Stimulated activated CD8-positive, alpha-beta memory T cell treated with anti-CD3 and anti-CD28 coated beads, Interleukin-2, amount 100 ng/mL, for 1 hour (primary cell): ENCODE measurements at regions not wholly inside any gene's neighbourhood (a gene's known extent, or its start where the extent isn't known, plus 50 kb on each side); places are given as distances from the start of the nearest gene placed in this dataset.

Experiments
- DNase-seq, 2 donors: peaks; one replicate each; pipeline ENCODE4 v3.0.0-alpha.2; 2020; ENCODE audit warnings: low read depth in 2 of 2

DNA sequence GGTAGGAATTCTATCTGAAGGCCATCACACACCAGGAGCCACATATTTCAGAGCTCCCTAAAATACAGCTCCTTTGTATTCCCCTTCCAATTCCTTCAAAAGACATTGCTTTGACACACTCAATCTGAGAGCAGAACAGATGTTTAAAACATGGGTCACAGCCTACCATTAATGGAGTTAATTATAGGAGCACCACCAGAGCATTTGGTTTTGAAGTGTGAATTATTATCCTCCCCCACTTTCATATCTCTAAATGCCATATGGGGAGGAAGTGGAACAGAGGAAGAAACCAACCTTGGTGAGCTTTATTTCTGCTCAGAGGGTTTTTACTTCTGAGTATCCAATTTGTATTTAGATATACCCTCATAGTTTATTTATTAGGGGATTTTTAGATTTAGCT lies 50.7 kb upstream of the TNFRSF21 start:
- no peak for DNase-seq

DNA sequence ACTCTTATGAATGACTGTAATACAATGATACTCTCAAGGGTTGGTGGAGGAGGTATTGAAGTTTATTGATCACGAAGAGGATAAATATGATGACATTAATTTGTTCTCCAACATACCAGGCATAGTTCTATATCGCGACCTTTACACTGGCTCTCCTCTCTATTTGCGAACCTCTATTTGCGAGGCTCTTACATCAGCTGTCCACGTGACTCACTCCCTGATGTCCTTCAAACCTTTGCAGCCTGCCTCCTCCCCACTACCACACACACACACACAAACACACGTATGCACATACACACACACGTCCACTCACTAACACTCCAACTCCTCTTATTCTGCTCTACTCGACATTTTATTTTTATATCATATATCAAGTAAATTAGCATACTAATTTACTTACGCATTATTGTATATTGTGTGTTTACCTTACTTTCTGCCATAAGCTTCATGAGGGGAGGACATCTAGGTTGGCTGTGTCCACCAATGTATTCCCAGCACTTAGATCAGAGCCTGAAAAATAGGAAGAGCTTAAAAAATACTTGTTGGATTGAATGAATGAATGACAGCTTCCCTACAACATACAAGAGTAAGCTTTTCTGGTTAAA lies 53.3 kb upstream of the TNFRSF21 start:
- no peak for DNase-seq

DNA sequence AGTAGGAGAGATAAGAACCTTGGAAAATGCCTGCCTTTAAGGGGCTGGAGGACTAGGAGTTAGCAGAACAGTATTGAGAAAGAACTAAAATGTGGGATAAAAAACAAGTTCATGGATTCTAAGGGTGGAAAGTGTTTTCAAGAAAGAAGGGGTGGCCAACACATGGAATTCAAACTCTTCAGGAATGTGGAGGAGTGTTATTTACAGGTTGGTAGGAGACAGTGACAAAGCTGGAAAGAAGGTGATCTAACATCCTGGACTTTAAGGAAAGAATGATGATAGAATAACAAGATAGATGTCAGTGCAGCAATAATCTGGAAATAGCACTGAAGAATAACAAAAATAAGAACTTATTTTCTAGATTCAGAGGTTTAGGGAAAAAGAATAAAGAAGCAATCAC lies 54.0 kb upstream of the TNFRSF21 start:
- no peak for DNase-seq

DNA sequence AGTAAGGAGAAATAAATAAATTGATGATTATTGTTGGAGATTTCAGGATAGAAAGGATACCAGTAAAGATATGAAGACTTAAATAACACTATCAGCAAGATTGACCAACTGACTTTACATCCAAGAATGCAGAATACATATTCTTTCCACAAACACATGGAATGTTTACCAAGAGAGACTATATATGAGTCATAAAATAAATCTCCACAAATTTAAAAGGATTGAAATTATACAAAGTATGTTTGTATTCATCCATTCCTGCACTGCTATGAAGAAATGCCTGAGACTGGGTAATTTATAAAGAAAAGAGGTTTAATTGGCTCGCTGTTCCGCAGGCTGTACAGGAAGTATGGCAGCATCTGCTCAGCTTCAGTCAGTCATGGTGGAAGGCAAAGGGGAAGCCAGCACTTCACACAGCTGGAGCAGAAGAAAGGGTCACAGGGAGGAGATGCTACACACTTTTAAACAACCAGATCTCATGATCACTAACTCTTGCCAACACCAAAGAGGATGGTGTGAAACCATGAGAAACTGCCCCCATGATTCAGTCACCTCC lies 56.7 kb upstream of the TNFRSF21 start:
- no peak for DNase-seq

DNA sequence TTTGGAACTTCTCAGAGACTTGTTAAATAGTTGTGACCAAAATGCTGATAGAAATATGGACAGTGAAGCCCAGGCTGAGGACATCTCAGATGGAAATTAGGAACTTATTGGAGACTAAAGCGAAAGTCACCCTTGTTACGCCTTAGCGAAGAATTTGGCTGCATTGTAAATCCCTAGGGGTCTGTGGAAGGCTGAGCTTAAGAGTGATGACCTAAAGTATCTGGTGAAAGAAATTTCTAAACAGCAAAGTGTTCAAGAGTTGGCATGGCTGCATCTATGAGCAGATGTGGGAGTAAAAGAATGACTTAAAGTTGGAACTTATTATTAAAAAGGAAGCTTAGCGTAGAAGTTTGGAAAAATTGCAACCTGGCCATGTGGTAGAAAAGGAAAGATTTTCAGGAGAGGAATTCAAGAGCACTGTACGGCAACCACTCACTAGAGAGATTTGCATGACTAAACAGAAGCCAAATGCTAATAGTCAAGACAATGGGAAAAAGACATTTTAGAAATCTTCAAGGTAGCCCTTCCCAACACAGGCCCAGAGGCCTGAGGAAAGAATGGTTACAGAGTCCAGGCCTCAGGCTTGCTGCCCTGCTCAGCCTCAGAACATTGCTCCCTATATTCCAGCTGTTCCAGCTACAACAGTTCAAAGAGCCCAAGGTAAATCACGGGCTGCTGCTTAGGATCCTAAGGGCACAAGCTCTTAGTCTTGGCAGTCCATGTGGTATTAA lies 61.6 kb upstream of the TNFRSF21 start:
- no peak for DNase-seq

DNA sequence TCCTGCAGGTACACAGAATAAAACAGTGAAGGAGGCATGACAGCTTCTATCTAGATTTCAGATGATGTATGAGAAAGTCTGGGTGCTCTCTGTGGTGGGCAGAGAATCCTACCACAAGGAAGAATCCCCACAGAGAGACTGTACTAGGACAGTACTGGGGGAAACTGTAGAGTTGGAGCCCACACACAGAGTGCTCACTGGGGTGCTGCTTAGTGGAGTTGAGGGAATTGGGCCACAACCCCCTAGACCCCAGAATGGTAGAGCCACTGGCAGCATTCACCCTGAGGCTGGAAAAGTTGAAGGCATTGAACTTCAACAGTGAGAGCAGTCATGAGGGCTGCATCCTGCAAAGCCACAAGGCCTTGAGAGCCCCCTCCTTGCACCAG lies 62.2 kb upstream of the TNFRSF21 start:
- no peak for DNase-seq

DNA sequence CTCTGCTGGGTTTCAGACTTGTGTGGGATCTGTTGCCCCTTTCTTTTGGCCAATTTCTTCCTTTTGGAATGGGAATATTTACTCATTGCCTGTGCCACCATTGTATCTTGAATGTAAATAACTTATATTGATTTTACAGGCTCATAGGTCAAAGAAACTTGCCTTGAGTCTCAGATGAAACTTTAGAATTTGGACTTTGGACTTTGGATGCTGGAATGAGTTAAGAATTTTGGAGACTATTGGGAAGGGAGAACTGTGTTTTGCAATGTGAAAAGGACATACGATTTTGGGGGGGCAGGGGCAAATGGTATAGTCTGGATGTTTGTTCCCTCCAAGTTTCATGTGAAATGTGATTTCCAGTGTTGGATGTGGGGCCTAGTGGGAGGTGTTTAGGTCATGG lies 62.6 kb upstream of the TNFRSF21 start:
- no peak for DNase-seq

DNA sequence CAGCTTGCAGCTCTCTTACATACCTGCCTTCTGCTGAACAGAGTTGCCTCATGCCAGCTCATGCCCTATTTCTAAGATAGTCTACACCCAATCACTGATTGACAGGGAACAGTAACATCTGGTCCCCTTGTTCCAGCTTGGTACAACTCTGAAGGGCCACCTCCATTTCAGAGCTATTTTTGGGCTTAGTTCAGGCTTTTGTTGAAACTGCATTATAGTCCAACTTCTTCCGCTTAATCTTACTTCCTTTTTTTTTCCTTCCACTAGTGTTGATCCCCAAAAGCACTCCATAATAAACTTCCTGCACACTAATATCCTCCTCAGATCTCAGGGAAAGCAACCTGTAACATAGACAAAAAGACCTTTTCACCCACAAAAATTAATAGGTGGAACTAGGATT lies 65.7 kb upstream of the TNFRSF21 start:
- no peak for DNase-seq

DNA sequence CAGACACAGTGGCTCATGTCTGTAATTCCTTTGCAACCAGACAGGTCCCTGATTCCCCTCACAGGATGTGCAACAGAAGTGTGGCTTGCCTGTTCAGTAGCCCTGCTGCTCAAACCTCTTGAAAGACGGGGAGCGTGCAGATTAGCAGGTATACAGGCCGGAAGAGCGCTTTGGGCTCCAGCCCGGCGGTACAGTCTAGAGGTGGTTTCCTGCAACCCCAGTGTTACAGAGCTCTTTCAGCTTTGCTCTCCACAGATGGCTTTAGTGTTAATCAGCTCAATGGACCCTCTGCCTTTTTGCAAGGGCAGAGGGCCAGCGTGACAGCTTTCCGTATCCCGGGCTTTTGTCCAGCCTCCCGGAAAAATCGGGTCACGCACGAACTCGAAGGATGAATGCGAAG lies 67.2 kb upstream of the TNFRSF21 start:
- DNase-seq = no peak

DNA sequence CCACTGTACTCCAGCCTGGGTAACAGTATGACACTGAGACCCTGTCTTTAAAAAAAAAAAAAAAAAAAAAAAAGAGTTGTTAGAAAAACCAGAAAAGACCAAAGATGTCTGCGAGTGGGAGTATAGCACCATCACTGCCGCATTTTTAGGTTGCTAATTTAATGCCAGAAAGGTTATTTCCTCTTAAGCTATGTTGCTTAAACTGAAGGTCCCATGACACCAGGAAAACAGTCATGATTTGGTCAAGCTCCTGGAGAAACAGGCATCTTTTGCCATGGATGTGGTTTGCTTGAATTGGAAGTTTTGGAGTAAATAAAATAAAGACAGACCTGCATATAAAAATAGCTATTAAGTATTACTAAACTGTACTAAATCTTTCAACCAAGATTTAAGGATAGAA lies 68.3 kb upstream of the TNFRSF21 start:
- no peak for DNase-seq

DNA sequence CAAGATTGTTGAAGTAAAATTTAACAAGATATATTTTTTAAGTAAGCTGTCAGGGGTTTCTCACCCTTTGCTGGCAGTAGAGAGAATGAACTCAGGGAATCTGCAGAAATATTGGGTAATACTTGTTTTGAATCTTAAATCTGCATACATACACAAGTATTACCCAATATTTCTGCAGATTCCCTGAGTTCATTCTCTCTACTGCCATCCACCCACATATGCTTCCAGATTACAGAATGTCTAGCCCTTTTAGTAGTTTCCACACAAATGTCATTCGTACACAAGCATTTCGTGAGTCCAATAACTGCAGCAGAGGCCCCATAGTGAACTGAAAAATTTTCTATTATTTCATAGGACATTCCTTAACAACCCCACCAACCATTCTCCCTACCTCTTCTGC lies 69.6 kb upstream of the TNFRSF21 start:
- DNase-seq = no peak

DNA sequence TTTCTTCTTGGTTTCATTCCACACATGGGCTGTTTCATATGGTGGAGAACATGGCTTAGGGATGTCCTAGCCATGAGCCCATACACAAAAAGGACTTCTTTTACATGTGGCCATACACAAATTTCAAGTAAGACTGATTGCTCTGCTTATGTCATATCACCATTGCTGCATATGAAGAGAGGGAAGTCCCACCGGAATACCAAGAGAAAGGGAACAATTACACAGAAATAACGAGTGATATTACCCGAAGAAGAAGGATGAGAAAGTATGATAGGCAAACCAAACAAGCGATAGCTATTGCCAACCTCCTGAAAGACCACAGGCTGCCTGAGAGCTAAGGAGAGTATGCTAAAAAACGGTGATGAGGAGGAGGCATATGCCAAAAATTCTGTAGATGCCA lies 70.5 kb upstream of the TNFRSF21 start:
- DNase-seq = no peak

DNA sequence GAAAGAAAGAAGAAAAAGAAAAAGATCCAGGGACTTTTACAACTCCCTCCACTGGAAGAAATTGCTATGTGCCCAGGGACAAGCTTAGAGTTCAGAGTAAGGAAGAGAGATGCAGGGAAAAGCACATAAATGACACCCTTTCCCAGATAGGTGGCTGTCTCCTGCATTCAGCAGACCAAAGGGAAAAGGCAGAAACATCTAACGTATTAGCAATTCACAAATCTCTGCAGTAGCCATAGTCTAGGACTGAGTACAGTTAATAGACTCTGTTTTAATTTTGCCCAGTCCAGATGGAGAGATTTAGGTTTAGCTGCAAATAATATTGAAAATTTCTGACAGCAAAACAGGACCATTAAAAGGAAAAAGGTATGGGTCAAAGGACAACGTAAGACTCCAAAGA lies 71.3 kb upstream of the TNFRSF21 start:
- no peak for DNase-seq

DNA sequence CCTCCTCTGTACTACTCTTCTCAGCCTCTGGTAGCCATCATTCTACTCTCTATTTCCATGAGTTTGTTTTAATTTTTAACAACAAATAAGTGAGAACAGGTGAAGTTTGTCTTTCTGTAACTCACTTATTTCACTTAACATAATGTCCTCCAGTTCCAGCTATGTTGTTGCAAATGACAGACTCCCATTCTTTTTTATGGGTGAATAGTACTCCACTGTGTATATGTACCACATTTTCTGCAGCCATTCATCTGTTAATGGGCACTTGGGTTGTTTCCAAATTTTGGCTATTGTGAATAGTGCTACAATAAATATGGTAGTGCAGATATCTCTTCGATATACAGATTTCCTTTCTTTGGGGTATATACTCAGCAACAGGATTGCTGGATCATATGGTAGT lies 73.7 kb upstream of the TNFRSF21 start:
- DNase-seq = no peak

DNA sequence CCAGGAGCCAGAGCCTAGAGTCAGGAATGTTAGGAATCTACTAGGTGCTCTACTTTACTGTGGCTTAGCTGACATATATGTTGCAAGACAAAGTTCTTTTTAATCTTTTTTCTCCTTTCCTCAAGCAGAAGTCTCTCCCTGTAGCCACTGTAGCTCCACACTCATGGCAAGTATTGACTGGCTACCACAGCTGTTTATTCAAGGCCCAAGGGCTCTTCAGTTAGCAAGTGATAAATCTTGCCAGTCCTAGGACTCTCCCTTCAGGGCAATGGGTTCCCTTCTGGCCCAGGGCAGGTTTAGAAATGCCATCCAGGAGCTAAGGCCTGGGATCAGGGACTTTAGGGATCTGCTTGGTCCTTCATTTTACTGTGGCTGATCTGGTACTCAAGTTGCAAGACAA lies 82.0 kb upstream of the TNFRSF21 start:
- DNase-seq = no peak

DNA sequence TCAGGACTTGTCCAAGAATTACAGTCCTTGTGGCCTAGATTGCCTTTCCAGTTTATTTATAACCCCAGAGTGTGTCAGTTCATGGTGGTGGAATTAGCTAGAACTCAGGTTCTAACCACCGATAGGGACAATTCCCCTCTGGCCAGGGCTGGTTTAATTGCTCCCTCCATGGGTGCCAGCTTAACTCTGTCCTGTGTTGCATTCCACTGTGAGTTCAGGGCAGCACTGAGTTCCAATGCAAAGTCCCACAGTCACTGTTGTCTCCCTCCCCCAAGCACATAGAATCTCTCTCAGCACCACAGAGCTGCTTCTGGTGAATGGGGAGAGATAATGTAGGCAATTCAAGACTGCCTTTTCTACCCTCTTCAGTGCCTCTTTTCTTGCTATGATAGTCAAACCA lies 82.5 kb upstream of the TNFRSF21 start:
- DNase-seq = no peak

DNA sequence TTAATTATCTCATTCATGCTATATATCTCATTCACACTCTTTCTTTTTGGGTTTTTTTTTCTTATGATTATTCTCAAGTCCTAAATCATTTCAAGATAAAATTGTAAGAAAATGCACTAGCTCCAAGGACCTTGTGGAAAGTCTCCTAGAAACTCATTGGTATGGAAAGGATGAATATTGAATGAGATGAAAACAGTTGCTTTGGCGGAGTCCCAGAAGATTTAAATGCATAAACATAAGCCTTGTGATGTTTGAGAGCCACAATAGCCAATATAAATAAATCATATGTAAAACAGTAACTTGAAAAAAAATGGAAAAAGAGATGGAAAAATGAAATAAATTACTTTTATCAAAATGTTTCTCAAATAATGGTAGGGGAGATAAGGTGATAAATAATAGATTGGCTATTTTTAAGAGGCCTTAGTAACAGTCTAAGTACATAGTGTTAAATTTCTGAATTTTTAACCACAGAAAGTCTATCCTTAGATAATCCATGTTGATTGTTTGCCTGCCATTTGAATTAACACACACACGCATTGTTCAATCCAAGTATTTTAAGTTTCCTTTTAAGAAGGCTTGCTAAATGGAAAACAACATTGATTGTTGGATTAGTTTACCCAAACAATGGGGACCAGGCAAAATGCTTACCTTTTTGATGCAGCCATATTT lies 81.1 kb upstream of the CD2AP start:
- no peak for DNase-seq

DNA sequence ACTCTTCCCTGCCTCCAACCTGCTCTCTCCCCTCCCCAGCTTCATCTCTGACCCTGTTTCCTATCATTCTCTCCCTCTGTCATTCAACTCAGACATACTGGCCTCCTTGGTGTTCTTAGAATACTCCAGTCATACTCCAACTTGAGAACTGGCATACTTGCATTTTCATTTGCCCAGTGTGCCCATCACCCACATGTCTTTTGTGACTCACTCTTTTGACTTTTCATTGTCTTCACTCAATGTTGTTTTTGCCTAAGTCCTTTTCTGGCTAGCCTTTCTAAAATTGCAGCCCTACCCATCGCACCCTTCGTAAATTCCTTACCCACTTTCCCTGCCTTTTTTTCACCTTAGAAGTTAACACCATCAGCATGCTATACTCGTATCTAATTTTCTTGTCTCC lies 77.0 kb upstream of the CD2AP start:
- DNase-seq = no peak

DNA sequence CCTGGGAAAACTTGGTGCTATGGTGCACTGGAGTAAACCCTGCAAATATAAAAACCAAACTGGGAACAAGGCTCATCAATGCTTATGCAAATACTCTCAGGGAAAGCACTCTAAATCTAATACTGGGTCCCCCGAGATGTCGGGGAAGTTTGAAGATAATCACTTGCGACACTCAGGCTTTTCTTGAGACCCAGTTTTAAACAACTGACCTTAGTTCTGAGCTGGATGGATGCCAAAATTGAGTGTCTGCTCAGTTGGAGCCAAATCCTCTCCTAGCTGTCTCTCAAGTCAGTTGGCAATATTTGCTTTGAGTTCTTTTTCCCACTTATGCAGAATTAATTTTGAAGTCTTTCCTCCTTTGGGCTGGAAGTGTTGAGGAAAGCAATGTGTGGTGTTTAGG lies 75.5 kb upstream of the CD2AP start:
- no peak for DNase-seq

DNA sequence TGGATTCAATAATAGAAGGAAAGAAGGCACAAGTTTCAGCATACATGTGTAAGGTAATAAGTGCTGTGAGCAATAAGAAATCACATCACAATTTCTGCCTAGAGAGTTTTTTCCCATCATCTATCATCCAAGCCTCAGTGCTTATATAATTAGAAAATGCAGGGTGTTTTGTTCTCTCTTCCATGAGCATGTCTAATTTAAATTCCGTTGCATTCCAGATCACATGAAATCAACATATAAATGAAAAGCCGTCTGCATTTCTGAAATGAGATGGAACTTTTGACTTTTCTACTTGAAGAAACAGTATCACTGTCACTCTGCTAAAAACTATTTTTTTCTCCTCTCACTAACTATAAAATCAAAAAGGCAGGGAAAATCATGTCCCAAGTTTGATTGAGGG lies 74.5 kb upstream of the CD2AP start:
- DNase-seq = no peak

DNA sequence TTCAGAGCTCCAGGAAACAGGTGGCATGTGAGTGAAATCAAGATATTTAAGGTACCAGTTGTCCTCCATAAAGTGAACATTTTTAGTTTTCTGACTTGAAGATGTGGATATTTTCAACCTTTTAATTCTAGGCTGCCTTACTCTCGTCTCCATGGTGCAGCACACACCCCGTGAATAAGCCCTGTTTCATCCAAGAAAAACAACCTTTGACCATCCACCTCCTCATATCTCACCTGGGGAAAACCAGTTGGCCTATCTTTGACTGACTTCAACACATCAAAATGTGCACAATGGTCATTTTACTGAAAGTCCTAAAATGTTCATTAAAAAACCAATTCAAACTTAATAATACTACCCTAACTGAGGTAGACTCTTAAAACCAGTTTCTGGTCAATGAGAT lies 73.8 kb upstream of the CD2AP start:
- no peak for DNase-seq

DNA sequence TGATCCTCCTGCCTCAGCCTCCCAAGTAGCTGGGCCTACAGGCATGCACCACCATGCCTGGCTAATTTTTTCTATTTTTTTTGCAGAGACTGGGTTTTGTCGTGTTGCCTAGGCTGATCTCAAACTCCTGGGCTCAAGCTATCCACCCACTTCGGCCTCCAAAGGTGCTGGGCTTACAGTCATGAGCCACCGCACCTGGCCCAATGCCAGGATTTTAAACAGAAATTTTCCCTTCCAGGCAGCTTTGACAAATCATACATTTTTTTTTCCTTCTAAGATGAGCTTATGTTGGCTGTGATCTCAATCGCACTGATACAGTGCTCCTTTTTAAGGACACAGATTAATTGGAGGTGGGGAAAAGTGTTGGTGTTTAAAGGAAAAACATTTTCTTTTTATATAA lies 73.2 kb upstream of the CD2AP start:
- no peak for DNase-seq

DNA sequence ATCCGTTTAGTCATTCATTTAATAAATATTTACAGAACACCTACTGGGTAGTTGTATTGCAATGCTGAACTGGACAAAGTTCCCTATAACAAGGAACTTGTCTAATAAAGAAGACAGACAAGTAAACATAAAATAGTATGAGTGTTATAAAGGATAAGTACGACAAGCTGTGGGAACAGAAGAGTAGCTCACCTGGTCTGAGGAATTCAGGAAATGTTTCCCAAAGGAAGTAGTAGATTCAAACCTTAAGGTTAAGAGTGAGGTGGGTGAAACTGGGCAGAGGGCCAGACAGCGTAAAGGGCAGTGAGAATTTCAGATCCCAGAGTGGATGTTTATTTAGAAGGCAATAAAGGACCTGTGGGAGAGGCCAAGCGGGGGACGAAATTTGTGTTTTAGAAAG lies 72.3 kb upstream of the CD2AP start:
- no peak for DNase-seq
